ENCODE measurements at regions not wholly inside any gene's neighbourhood (a gene's known extent, or its start where the extent isn't known, plus 50 kb on each side); places are given as distances from the start of the nearest gene placed in this dataset.
"Not testable (repeated sequence)": the region's sequence is repeated elsewhere in the genome, so short reads cannot be mapped to it uniquely, and the experiment has no call there.

DNA sequence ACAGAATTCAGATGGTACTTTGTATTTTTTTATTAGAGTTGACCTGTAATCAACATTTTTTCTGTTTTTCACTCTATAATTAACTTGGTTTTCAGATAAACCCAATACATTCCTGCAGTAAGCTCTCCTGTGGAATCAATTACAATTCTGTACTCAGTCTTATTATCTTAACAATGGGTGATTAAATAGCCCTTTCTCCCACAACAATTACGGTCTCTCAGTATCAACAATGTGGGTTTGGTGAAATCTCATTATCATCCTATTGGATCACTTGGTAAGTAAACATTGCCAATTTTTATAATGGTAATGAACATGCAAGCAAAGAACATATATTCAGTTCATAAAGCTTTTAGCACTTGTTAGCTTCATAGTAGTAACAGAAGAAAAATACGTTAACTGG, 438.9 kb upstream of the EPHA7 start:
- no peaks in the 10 kb centered on the region for H3K27me3 Mint-ChIP-seq
- H3K9me3 Mint-ChIP-seq, result peaks cover 3 to 38% (median 8%) of the 10 kb centered on the region in 7 donors
- no peak overlapping the region for H3K4me3 Mint-ChIP-seq
- no peaks in the 10 kb centered on the region for H3K36me3 Mint-ChIP-seq
- H3K27ac Mint-ChIP-seq, result no peak overlapping the region
- H3K27ac ChIP-seq (ENCODE audit: insufficient read depth, low read length, poor library complexity, severe bottlenecking), result no peak overlapping the region
- no peaks in the 10 kb centered on the region for H3K4me1 Mint-ChIP-seq
- no peaks in the 10 kb centered on the region for H3K36me3 ChIP-seq (ENCODE audit: control insufficient read depth, insufficient read depth, low read length)
- DNase-seq (no peak), ATAC-seq (ENCODE audit: low read depth in 2 of 2) (no peak)
- no peaks in the 10 kb centered on the region for H3K4me1 ChIP-seq (ENCODE audit: control insufficient read depth, insufficient read depth, low read length, poor library complexity, severe bottlenecking)
- peaks cover 0 to 2% of the 10 kb centered on the region in 2 experiments for H3K9me3 ChIP-seq (ENCODE audit: control insufficient read depth in 2 of 2, low read length in 2 of 2)
- H3K4me3 ChIP-seq (ENCODE audit: low read depth, low read length), result no peak overlapping the region
- no peaks in the 10 kb centered on the region for H3K27me3 ChIP-seq (ENCODE audit: control insufficient read depth, insufficient read depth, low read length)

DNA sequence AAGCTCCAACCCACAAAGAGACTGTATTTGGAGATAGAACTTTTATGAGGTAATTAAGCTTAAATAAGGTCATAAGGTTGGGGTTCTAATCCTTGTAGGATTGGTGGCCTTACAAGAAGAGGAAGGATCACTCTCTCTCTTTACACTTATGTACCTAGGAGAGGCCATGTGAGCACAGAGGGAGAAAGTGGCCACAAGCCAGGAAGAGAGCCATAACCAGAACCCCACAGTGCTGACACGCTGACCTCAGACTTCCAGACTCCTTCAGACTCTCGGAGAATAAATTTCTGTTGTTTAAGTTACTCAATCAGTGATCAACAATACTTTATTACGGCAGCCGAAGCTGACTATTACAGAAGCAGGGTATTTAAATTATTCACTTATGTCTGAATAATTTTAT, 430.5 kb upstream of the EPHA7 start:
- Histone ChIP-seq H3K9me3 (ENCODE audit: control insufficient read depth in 2 of 2, low read length in 2 of 2) (no peaks in the 10 kb centered on the region), H3K4me1 (ENCODE audit: control insufficient read depth, insufficient read depth, low read length, poor library complexity, severe bottlenecking) (no peaks in the 10 kb centered on the region), H3K4me3 (ENCODE audit: low read depth, low read length) (no peak overlapping the region), H3K27ac (ENCODE audit: insufficient read depth, low read length, poor library complexity, severe bottlenecking) (no peak overlapping the region), H3K36me3 (ENCODE audit: control insufficient read depth, insufficient read depth, low read length) (no peaks in the 10 kb centered on the region), H3K27me3 (ENCODE audit: control insufficient read depth, insufficient read depth, low read length) (no peaks in the 10 kb centered on the region)
- ATAC-seq (ENCODE audit: low read depth in 2 of 2) (no peak), DNase-seq (no peak)
- Mint-ChIP-seq H3K36me3 (no peaks in the 10 kb centered on the region), H3K27ac (no peak overlapping the region), H3K4me1 (no peaks in the 10 kb centered on the region), H3K27me3 (no peaks in the 10 kb centered on the region), H3K9me3 (peaks cover 0 to 22% (median 4%) of the 10 kb centered on the region in 7 donors), H3K4me3 (no peak overlapping the region)

DNA sequence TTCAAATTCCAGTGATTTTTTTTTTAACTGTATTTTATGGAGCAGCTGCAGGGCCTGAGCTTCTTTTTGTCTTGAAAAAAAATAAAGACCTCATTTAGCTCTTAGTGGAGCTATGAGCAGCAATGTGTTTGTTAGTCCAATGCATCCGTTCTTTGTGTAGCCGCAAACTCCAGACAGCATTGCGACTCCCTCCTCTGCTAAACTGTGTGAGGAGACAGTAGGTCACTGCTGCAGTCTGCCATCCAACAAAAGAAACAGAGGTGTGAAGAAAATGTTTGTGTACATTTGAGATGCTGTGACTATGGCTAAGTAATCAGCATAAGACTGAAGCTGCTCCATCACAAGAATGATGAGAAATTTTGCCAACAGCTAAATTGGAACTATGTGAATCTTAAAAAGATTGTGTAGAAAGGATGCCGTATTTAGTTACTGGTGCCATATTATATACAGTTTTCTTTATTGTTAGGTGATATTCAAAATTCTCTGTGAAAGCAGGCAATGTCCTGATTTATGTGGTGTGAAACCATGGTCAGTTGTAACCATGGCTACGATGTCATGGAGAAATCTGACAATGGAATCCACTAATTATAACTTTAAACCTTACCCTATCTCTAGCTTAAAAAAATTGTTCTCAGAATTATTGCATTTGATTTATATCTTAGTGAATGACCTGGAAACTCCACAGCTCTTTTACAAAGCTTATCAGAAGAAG, 428.8 kb upstream of the EPHA7 start:
- Histone ChIP-seq H3K4me3 (ENCODE audit: low read depth, low read length) (no peak overlapping the region), H3K27ac (ENCODE audit: insufficient read depth, low read length, poor library complexity, severe bottlenecking) (no peak overlapping the region), H3K36me3 (ENCODE audit: control insufficient read depth, insufficient read depth, low read length) (no peaks in the 10 kb centered on the region), H3K4me1 (ENCODE audit: control insufficient read depth, insufficient read depth, low read length, poor library complexity, severe bottlenecking) (no peaks in the 10 kb centered on the region), H3K9me3 (ENCODE audit: control insufficient read depth in 2 of 2, low read length in 2 of 2) (no peaks in the 10 kb centered on the region), H3K27me3 (ENCODE audit: control insufficient read depth, insufficient read depth, low read length) (no peaks in the 10 kb centered on the region)
- Mint-ChIP-seq H3K4me3 (no peak overlapping the region), H3K27me3 (no peaks in the 10 kb centered on the region), H3K4me1 (no peaks in the 10 kb centered on the region), H3K9me3 (peaks cover 0 to 15% (median 4%) of the 10 kb centered on the region in 7 donors), H3K36me3 (no peaks in the 10 kb centered on the region), H3K27ac (no peak overlapping the region)
- ATAC-seq (ENCODE audit: low read depth in 2 of 2), result no peak
- DNase-seq, result no peak

DNA sequence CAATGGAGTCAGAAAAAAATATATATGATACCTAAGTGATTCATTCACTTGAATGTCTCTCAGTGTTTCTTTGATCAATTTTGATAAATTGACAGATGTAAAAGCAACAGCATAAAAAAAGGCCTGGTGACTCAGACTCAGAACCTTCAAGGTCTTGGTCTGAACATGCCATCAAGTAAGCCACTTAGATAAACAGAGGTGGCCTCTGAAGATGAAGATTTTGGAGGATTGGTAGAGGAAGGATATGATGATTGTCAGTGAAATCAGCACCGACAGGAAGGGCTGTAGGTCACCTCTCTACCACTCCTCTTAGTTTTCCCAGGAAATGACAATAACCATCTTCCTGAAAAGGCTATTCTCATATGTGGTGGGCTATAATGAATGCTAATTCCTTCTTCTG, 422.8 kb upstream of the EPHA7 start:
- no peaks in the 10 kb centered on the region for H3K9me3 ChIP-seq (ENCODE audit: control insufficient read depth in 2 of 2, low read length in 2 of 2)
- Mint-ChIP-seq H3K36me3 (no peaks in the 10 kb centered on the region), H3K27ac (no peak overlapping the region), H3K4me1 (no peaks in the 10 kb centered on the region), H3K27me3 (no peaks in the 10 kb centered on the region), H3K9me3 (peaks cover 0 to 12% (median 2%) of the 10 kb centered on the region in 7 donors), H3K4me3 (no peak overlapping the region)
- no peak for ATAC-seq (ENCODE audit: low read depth in 2 of 2)
- H3K4me1 ChIP-seq (ENCODE audit: control insufficient read depth, insufficient read depth, low read length, poor library complexity, severe bottlenecking), result no peaks in the 10 kb centered on the region
- DNase-seq, result no peak
- H3K27me3 ChIP-seq (ENCODE audit: control insufficient read depth, insufficient read depth, low read length), result no peaks in the 10 kb centered on the region
- H3K4me3 ChIP-seq (ENCODE audit: low read depth, low read length), result no peak overlapping the region
- H3K27ac ChIP-seq (ENCODE audit: insufficient read depth, low read length, poor library complexity, severe bottlenecking), result no peak overlapping the region
- H3K36me3 ChIP-seq (ENCODE audit: control insufficient read depth, insufficient read depth, low read length), result no peaks in the 10 kb centered on the region

DNA sequence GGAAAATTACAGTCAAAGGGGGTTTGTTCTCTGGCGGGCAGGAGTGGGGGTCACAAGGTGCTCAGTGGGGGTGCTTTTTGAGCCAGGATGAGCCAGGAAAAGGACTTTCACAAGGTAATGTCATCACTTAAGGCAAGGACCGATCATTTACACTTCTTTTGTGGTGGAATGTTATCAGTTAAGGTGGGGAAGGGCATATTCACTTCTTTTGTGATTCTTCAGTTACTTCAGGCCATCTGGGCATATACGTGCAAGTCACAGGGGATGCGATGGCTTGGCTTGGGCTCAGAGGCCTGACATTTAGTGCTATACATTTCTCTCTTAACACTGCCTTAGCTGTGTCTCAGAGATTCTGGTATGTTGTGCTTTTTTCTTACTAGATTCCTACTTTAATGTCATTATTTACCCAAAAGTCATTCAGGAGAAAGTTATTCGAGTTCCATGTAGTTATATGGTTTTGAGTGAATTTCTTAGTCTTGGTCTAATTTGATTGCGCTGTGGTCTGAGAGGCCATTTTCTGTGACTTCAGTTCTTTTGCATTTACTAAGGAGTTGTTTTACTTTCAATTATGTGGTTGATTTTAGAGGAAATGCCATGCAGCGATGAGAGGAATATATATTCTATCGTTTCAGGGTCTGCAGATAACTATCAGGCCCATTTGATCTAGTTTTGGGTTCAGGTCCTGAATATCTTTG, 416.2 kb upstream of the EPHA7 start:
- not testable (repeated sequence) for H3K27me3 ChIP-seq (ENCODE audit: control insufficient read depth, insufficient read depth, low read length); ATAC-seq (ENCODE audit: low read depth in 2 of 2); H3K36me3 ChIP-seq (ENCODE audit: control insufficient read depth, insufficient read depth, low read length); H3K27me3 Mint-ChIP-seq; H3K4me3 ChIP-seq (ENCODE audit: low read depth, low read length); H3K27ac ChIP-seq (ENCODE audit: insufficient read depth, low read length, poor library complexity, severe bottlenecking); DNase-seq; H3K27ac Mint-ChIP-seq; H3K4me1 ChIP-seq (ENCODE audit: control insufficient read depth, insufficient read depth, low read length, poor library complexity, severe bottlenecking); H3K36me3 Mint-ChIP-seq; H3K9me3 ChIP-seq (ENCODE audit: control insufficient read depth in 2 of 2, low read length in 2 of 2); H3K4me1 Mint-ChIP-seq; H3K4me3 Mint-ChIP-seq
- peaks cover 0 to 24% (median 7%) of the 10 kb centered on the region in 7 donors for H3K9me3 Mint-ChIP-seq

DNA sequence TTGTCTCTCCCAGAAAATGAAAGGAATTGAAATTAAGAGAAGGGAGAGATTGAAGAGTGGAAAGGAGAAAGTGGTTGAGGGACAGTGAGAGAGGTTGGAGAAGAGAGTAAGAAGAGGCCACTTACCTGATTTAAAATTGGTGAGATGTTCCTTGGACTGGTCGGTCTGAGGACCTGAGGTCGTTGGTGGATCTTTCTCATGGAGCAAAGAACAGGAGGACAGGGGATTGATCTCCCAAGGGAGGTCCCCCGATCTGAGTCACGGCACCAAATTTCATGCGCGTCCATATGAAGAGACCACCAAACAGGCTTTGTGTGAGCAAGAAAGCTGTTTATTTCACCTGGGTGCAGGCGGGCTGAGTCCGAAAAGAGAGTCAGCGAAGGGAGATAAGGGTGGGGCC, 415.7 kb upstream of the EPHA7 start:
- not testable (repeated sequence) for H3K4me1 ChIP-seq (ENCODE audit: control insufficient read depth, insufficient read depth, low read length, poor library complexity, severe bottlenecking); ATAC-seq (ENCODE audit: low read depth in 2 of 2); H3K27ac ChIP-seq (ENCODE audit: insufficient read depth, low read length, poor library complexity, severe bottlenecking); H3K4me1 Mint-ChIP-seq; H3K4me3 Mint-ChIP-seq; H3K27ac Mint-ChIP-seq; H3K9me3 ChIP-seq (ENCODE audit: control insufficient read depth in 2 of 2, low read length in 2 of 2); H3K27me3 Mint-ChIP-seq; H3K36me3 Mint-ChIP-seq; H3K4me3 ChIP-seq (ENCODE audit: low read depth, low read length); H3K27me3 ChIP-seq (ENCODE audit: control insufficient read depth, insufficient read depth, low read length); H3K36me3 ChIP-seq (ENCODE audit: control insufficient read depth, insufficient read depth, low read length); DNase-seq
- peaks cover 0 to 26% (median 7%) of the 10 kb centered on the region in 7 donors for H3K9me3 Mint-ChIP-seq

DNA sequence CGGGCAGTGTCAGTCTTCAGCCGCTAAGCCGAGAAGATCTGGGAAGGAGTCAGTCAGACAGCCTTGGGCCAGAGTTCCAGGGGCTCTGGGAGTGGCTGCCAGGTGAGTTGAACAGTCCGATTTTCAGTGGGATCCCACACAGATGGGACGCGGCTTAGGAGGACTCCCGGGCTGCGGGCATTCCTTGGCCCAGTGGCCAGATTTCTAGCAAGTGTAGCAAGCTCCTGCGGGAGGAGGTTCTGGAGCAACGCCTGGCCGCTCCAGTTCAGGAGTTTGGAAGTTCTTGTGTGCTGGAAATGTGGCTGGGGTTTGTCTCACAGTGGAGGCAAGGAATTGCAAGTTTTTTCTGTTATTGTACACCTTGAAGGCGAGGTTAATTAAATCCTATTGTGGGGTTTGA, 414.0 kb upstream of the EPHA7 start:
- H3K27me3 ChIP-seq (ENCODE audit: control insufficient read depth, insufficient read depth, low read length); DNase-seq; H3K4me1 ChIP-seq (ENCODE audit: control insufficient read depth, insufficient read depth, low read length, poor library complexity, severe bottlenecking); H3K4me3 ChIP-seq (ENCODE audit: low read depth, low read length); H3K4me3 Mint-ChIP-seq; H3K4me1 Mint-ChIP-seq; H3K27me3 Mint-ChIP-seq; H3K36me3 Mint-ChIP-seq; ATAC-seq (ENCODE audit: low read depth in 2 of 2); H3K27ac Mint-ChIP-seq; H3K9me3 ChIP-seq (ENCODE audit: control insufficient read depth in 2 of 2, low read length in 2 of 2); H3K36me3 ChIP-seq (ENCODE audit: control insufficient read depth, insufficient read depth, low read length); H3K27ac ChIP-seq (ENCODE audit: insufficient read depth, low read length, poor library complexity, severe bottlenecking): not testable (repeated sequence)
- H3K9me3 Mint-ChIP-seq, result peaks cover 0 to 21% (median 7%) of the 10 kb centered on the region in 7 donors

DNA sequence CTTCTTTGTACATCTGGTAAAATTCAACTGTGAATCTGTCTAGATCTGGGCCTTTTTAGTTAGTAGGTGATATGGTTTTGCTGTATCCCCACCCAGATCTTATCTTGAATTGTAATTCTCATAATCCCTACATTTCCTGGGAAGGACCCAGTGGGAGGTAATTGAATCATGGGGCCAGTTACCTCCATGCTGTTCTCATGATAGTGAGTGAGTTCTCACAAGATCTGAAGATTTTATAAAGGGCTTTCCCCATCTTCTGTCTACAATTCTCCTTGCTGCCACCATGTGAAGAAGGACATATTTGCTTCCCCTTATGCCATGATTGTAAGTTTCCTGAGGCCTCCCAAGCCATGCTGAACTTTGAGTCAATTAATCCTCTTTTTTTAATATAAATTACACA, 410.4 kb upstream of the EPHA7 start:
- not testable (repeated sequence) for H3K27ac Mint-ChIP-seq; H3K4me1 ChIP-seq (ENCODE audit: control insufficient read depth, insufficient read depth, low read length, poor library complexity, severe bottlenecking); H3K9me3 ChIP-seq (ENCODE audit: control insufficient read depth in 2 of 2, low read length in 2 of 2); H3K36me3 ChIP-seq (ENCODE audit: control insufficient read depth, insufficient read depth, low read length); H3K27me3 Mint-ChIP-seq; DNase-seq; H3K27me3 ChIP-seq (ENCODE audit: control insufficient read depth, insufficient read depth, low read length); H3K4me1 Mint-ChIP-seq; H3K4me3 Mint-ChIP-seq; ATAC-seq (ENCODE audit: low read depth in 2 of 2); H3K4me3 ChIP-seq (ENCODE audit: low read depth, low read length); H3K36me3 Mint-ChIP-seq; H3K27ac ChIP-seq (ENCODE audit: insufficient read depth, low read length, poor library complexity, severe bottlenecking)
- peaks cover 0 to 19% (median 4%) of the 10 kb centered on the region in 7 donors for H3K9me3 Mint-ChIP-seq
